Stimulated activated CD4-positive, alpha-beta T cell treated with anti-CD3 and anti-CD28 coated beads, TNF-alpha, amount 100 ng/mL, for 48 hours (primary cell): ENCODE measurements at regions not wholly inside any gene's neighbourhood (a gene's known extent, or its start where the extent isn't known, plus 50 kb on each side); places are given as distances from the start of the nearest gene placed in this dataset.
"Not testable (repeated sequence)": the region's sequence is repeated elsewhere in the genome, so short reads cannot be mapped to it uniquely, and the experiment has no call there.

Source experiments
- DNase-seq, 3 donors: peaks; one replicate each; pipeline ENCODE4 v3.0.0-alpha.2; 2020; ENCODE audit warnings: low read depth in 3 of 3

GRCh38 chr14:52124791-52125684, 56.2 kb upstream of the NID2 start:
- DNase-seq, result no peak

DNA sequence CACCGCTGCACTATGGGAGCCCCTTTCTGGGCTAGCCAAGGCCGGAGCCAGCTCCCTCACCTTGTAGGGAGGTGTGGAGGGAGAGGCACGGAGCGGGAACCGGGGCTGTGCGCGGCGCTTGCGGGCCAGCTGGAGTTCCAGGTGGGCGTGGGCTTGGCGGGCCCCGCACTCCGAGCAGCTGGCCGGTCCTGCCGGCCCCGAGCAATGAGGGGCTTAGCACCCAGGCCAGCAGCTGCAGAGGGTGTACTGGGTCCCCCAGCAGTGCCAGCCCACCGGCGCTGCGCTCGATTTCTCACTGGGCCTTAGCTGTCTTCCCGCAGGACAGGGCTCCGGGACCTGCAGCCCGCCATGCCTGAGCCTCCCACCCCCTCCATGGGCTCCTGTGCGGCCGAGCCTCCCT, 53.3 kb upstream of the NID2 start:
- not testable (repeated sequence) for DNase-seq

DNA sequence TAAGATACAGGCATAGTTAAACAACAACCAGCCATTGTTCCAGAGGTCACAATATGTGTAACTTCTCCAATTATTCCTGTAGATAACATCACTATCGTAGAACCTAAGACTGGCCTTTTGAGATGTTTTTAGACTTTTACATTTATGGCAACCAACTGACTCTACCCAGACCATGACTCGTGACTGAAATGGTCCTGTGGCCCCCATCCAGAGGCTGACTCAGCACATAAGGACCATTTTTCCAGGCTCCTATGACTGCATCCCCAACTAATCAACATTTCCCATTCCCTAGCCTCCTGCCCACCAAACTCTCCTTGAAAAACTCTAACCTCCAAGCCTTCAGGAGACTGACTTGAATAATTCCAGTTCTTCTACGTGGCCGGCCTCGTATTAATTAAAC, 52.6 kb upstream of the NID2 start:
- no peak for DNase-seq

GRCh38 chr14:52119030-52119429, 50.2 kb upstream of the NID2 start:
- no peak for DNase-seq
